ENCODE measurements at regions not wholly inside any gene's neighbourhood (a gene's known extent, or its start where the extent isn't known, plus 50 kb on each side); places are given as distances from the start of the nearest gene placed in this dataset.

GRCh38 chr1:13948396-13948795, 248.4 kb downstream of the PRDM2 start:
- TF ChIP-seq CTCF (conservative IDR thresholded peaks at IDR 0.05; ENCODE audit: low read depth, low read length) (no peak), EZH2 (IDR thresholded peaks at IDR 0.05; ENCODE audit: borderline replicate concordance, low read depth, low read length, poor library complexity, severe bottlenecking) (no peak)

Data from A673 (cell line).